DND-41 (cell line): ENCODE measurements at regions not wholly inside any gene's neighbourhood (a gene's known extent, or its start where the extent isn't known, plus 50 kb on each side); places are given as distances from the start of the nearest gene placed in this dataset.

Experiments
- ATAC-seq: fragments of 200-7000 bp; cut with Tn5 transposase; 3 replicates; pipeline ENCODE4 v1.9.1; 2021; ENCODE audit warnings: low read depth; ENCODE audit not compliant: insufficient read depth
- DNase-seq: peaks from one replicate; pipeline ENCODE4 v3.0.0-alpha.2; 2020
- H2AFZ ChIP-seq: 2 replicates; pipeline ENCODE4 v1.6.0; 2012; ENCODE audit warnings: low read depth, low read length
- H3K27ac ChIP-seq: 2 replicates; pipeline ENCODE4 v1.5.1; 2012; ENCODE audit warnings: low read length, inconsistent platforms
- H3K27me3 ChIP-seq: fragments of 200-600 bp; sonication (generic); 2 replicates; pipeline ENCODE4 v1.6.0; 2012; ENCODE audit warnings: low read length, mild to moderate bottlenecking, inconsistent platforms; ENCODE audit not compliant: insufficient read depth, poor library complexity
- H3K36me3 ChIP-seq: 2 replicates; pipeline ENCODE4 v1.5.1; 2012; ENCODE audit warnings: low read length, inconsistent platforms; ENCODE audit not compliant: insufficient read depth
- H3K4me1 ChIP-seq: 2 replicates; pipeline ENCODE4 v1.5.1; 2012; ENCODE audit warnings: mild to moderate bottlenecking, low read length; ENCODE audit not compliant: insufficient read depth
- H3K4me2 ChIP-seq: 2 replicates; pipeline ENCODE4 v1.6.0; 2012; ENCODE audit warnings: mild to moderate bottlenecking, moderate library complexity, low read length, inconsistent platforms; ENCODE audit not compliant: insufficient read depth
- H3K4me3 ChIP-seq, 2 experiments: fragments of 200-600 bp in 1 of 2; shearing (Covaris generic) in 1 of 2; 2 replicates each; pipeline ENCODE4 v1.5.1; 2012 to 2016; ENCODE audit warnings: inconsistent platforms in 2 of 2, low read length in 2 of 2, mild to moderate bottlenecking in 2 of 2, low read depth in 1 of 2, moderate library complexity in 1 of 2
- H3K79me2 ChIP-seq: 2 replicates; pipeline ENCODE4 v1.6.0; 2012; ENCODE audit warnings: low read length, inconsistent platforms; ENCODE audit not compliant: insufficient read depth
- H3K9ac ChIP-seq: 2 replicates; pipeline ENCODE4 v1.6.0; 2012; ENCODE audit warnings: low read depth, mild to moderate bottlenecking, inconsistent platforms, low read length, moderate library complexity
- H3K9me3 ChIP-seq: 2 replicates; pipeline ENCODE4 v1.5.1; 2012; ENCODE audit warnings: low read length, moderate library complexity, mild to moderate bottlenecking, inconsistent platforms; ENCODE audit not compliant: insufficient read depth, severe bottlenecking
- H4K20me1 ChIP-seq: 2 replicates; pipeline ENCODE4 v1.6.0; 2012; ENCODE audit warnings: low read length; ENCODE audit not compliant: insufficient read depth
- CTCF ChIP-seq: IDR thresholded peaks from 2 replicates; pipeline ENCODE4 v1.5.1; 2012; ENCODE audit warnings: borderline replicate concordance, low read length, moderate library complexity, mild to moderate bottlenecking; ENCODE audit not compliant: poor library complexity, severe bottlenecking; ENCODE audit errors: extremely low read depth
- EZH2 ChIP-seq: IDR thresholded peaks from 3 replicates; pipeline ENCODE4 v1.6.1; 2012; ENCODE audit warnings: borderline replicate concordance, low read depth, mild to moderate bottlenecking, moderate library complexity, low read length, inconsistent platforms; ENCODE audit not compliant: severe bottlenecking

DNA sequence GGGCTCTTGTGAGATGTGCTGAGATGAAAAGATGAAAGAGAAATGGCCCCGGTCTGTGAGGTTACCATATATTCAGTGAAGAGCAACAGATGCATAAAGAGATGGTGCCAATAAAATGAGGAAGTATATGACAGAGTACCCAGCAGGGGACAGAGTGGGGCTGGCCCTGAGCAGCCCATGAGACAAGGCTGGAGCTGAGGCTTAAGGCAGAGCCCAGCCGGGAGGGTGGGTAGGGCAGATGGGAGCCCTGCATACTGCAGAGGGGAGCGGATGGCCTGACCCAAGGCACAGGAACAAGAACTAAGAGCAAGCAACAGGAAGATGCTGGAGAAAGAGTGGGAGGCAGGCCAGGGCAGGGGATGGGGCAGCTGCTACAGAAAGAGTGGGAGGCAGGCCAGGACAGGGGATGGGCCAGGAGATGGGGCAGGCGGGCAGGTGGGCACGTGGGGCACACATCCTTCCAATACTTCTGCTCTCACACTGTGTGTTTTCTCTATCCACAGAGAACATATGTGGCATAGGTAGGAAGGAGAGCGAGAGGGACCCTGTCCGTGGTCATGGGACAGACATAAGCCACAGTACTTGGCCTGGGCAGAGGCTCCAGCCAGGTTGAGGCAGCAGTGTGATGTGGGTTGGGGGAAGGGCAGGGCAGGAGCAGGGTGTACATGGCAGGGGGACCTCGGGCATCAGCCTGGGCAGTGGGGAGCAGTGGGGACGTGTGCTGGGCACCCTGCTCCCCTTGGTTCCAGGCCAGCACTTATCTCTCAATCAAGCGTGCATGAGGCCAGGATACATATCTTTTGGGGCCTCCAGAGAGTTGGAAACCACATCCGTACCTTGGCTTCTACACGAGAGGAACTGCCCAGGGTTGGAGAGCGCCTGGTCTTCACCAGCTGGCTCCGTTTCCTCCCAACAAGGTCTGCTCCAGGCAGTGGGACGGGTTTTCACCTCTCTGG lies 91.6 kb upstream of the IKZF1 start:
- Histone ChIP-seq H2AFZ (no peak overlapping the region), H3K4me1 (peaks cover 30% of the 10 kb centered on the region), H3K79me2 (no peaks in the 10 kb centered on the region), H3K27ac (peak overlapping the region; percentile 62), H3K4me2 (no peak overlapping the region), H3K9me3 (no peaks in the 10 kb centered on the region), H3K27me3 (no peaks in the 10 kb centered on the region), H4K20me1 (no peaks in the 10 kb centered on the region), H3K36me3 (no peaks in the 10 kb centered on the region), H3K4me3 (no peak overlapping the region), H3K9ac (no peak overlapping the region)
- no peak for TF ChIP-seq EZH2
- peak; percentile 87 for DNase-seq
- peak; percentile 88 for ATAC-seq

GRCh38 chr7:50212016-50212325 lies 92.5 kb upstream of the IKZF1 start:
- Histone ChIP-seq H3K9ac (no peak overlapping the region), H3K79me2 (no peaks in the 10 kb centered on the region), H4K20me1 (no peaks in the 10 kb centered on the region), H3K4me3 (no peak overlapping the region), H3K27ac (no peak overlapping the region), H3K4me2 (no peak overlapping the region), H3K27me3 (no peaks in the 10 kb centered on the region), H3K36me3 (no peaks in the 10 kb centered on the region), H3K4me1 (peaks cover 24% of the 10 kb centered on the region), H2AFZ (no peak overlapping the region), H3K9me3 (no peaks in the 10 kb centered on the region)
- TF ChIP-seq CTCF (no peak), EZH2 (no peak)
- ATAC-seq: no peak
- no peak for DNase-seq

GRCh38 chr7:50211130-50212015 lies 93.1 kb upstream of the IKZF1 start:
- no peaks in the 10 kb centered on the region for H3K36me3 ChIP-seq
- no peak for DNase-seq
- H3K4me3 ChIP-seq: no peak overlapping the region
- no peak overlapping the region for H3K9ac ChIP-seq
- H3K4me1 ChIP-seq: peaks cover 27% of the 10 kb centered on the region
- no peaks in the 10 kb centered on the region for H3K27me3 ChIP-seq
- no peak overlapping the region for H3K4me2 ChIP-seq
- H3K9me3 ChIP-seq: no peaks in the 10 kb centered on the region
- H4K20me1 ChIP-seq: no peaks in the 10 kb centered on the region
- no peak for ATAC-seq
- H3K79me2 ChIP-seq: no peaks in the 10 kb centered on the region
- H3K27ac ChIP-seq: no peak overlapping the region
- TF ChIP-seq CTCF: no peak
- TF ChIP-seq EZH2: no peak
- no peak overlapping the region for H2AFZ ChIP-seq

DNA sequence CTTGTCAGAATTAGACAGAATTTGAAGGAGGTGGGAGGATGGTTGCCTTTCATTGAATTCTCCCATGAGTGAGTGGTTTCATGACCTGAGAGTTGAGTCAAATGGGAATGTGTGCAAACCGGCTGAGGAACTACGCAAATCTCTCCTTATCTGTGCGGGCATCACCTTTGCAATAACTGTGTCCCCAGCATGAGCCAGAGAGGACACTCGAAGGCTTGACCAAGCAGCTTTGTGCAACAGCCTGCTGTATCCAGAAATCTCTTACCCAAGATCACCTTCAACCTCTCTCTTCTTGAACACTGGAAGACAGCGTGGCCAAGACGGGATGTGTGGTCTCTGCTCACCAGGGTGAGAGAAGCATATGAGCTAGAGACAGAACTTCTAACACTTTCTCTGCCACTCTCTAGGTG lies 93.8 kb upstream of the IKZF1 start:
- Histone ChIP-seq H3K27ac (no peak overlapping the region), H3K4me1 (peaks cover 27% of the 10 kb centered on the region)
- no peak for ATAC-seq

More for the DNA sequence above, 93.8 kb upstream of the IKZF1 start:
- no peaks in the 10 kb centered on the region for H3K9me3 ChIP-seq
- H3K9ac ChIP-seq: no peak overlapping the region
- no peak overlapping the region for H2AFZ ChIP-seq
- TF ChIP-seq EZH2: no peak
- TF ChIP-seq CTCF: no peak
- H3K79me2 ChIP-seq: no peaks in the 10 kb centered on the region
- H3K27me3 ChIP-seq: no peaks in the 10 kb centered on the region
- DNase-seq: no peak
- H3K36me3 ChIP-seq: no peaks in the 10 kb centered on the region
- no peak overlapping the region for H3K4me2 ChIP-seq
- no peaks in the 10 kb centered on the region for H4K20me1 ChIP-seq
- H3K4me3 ChIP-seq: no peak overlapping the region
